ENCODE measurements at regions not wholly inside any gene's neighbourhood (a gene's known extent, or its start where the extent isn't known, plus 50 kb on each side); places are given as distances from the start of the nearest gene placed in this dataset.

DNA sequence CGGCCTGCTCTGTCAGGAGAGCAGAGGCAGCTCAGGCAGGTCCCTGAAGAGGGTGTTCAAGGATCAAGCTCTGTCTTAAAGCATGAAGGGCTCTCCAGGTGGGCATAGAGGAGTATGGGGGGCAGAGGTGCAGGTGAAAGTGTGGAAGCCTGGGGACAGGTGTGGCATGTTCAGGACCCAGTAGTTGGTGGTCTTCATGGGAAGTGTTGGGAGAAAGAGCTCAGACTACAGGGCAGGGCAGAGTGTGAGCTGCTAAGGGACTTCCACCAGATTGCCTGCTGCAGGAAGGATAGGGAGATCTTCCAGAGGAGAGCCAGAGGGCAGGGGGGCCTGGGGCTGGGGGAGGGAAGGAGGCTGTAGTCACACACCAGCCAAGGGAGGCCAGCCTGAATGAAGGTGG lies 156.5 kb upstream of the GDF10 start:
- H3K9me3 ChIP-seq (ENCODE audit: low read length) = no peaks in the 10 kb centered on the region
- no peaks in the 10 kb centered on the region for H3F3A ChIP-seq (ENCODE audit: low read length, unreplicated experiment)
- no TSS peak for BruUV-seq (replicated peaks)
- intact Hi-C loops (cut with micrococcal nuclease) = no loop called here
- H3K79me2 ChIP-seq (ENCODE audit: low read length) = peaks cover 13% of the 10 kb centered on the region
- no peak overlapping the region for H3K9ac ChIP-seq (ENCODE audit: low read length)
- H3K4me1 ChIP-seq (ENCODE audit: insufficient read depth, low read length) = peaks cover 7% of the 10 kb centered on the region
- DNase-seq (no peak), ATAC-seq (no peak)
- TF ChIP-seq EZH2phosphoT487 (IDR thresholded peaks at IDR 0.05; ENCODE audit: borderline replicate concordance, low read length) (no peak), EZH2 (IDR thresholded peaks at IDR 0.05; ENCODE audit: low read length, unreplicated experiment) (no peak)
- TF ChIP-seq, protein P1, sequence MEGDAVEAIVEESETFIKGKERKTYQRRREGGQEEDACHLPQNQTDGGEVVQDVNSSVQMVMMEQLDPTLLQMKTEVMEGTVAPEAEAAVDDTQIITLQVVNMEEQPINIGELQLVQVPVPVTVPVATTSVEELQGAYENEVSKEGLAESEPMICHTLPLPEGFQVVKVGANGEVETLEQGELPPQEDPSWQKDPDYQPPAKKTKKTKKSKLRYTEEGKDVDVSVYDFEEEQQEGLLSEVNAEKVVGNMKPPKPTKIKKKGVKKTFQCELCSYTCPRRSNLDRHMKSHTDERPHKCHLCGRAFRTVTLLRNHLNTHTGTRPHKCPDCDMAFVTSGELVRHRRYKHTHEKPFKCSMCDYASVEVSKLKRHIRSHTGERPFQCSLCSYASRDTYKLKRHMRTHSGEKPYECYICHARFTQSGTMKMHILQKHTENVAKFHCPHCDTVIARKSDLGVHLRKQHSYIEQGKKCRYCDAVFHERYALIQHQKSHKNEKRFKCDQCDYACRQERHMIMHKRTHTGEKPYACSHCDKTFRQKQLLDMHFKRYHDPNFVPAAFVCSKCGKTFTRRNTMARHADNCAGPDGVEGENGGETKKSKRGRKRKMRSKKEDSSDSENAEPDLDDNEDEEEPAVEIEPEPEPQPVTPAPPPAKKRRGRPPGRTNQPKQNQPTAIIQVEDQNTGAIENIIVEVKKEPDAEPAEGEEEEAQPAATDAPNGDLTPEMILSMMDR (conservative IDR thresholded peaks at IDR 0.05; ENCODE audit: low read depth, low read length) = no peak
- no peaks in the 10 kb centered on the region for H3K27me3 ChIP-seq (ENCODE audit: low read length)
- H3K4me3 ChIP-seq (ENCODE audit: low read length) = no peak overlapping the region
- no peaks in the 10 kb centered on the region for H3K9me2 ChIP-seq (replicated peaks; ENCODE audit: low read length)
- H4K20me1 ChIP-seq (ENCODE audit: low read length) = no peaks in the 10 kb centered on the region
- no peaks in the 10 kb centered on the region for H3K36me3 ChIP-seq (ENCODE audit: low read depth, low read length)
- ChIA-PET POLR2A (ENCODE audit: unreplicated experiment) (no interaction called here), CTCF (no interaction called here)
- H2AFZ ChIP-seq (ENCODE audit: low read length) = no peak overlapping the region
- H3K27ac ChIP-seq (ENCODE audit: low read length) = no peak overlapping the region
- H3K4me2 ChIP-seq (ENCODE audit: low read length) = no peak overlapping the region

GRCh38 chr10:47144525-47144924 lies 155.5 kb upstream of the GDF10 start:
- no TSS peak for BruUV-seq (replicated peaks)
- no peak for TF ChIP-seq EZH2 (IDR thresholded peaks at IDR 0.05; ENCODE audit: low read length, unreplicated experiment)
- no peak for TF ChIP-seq EZH2phosphoT487 (IDR thresholded peaks at IDR 0.05; ENCODE audit: borderline replicate concordance, low read length)
- TF ChIP-seq, protein P1 (conservative IDR thresholded peaks at IDR 0.05; ENCODE audit: low read depth, low read length) = no peak
- Histone ChIP-seq H3K27me3 (ENCODE audit: low read length) (no peaks in the 10 kb centered on the region), H3K4me1 (ENCODE audit: insufficient read depth, low read length) (peaks cover 7% of the 10 kb centered on the region), H3K4me2 (ENCODE audit: low read length) (no peak overlapping the region), H3K9me3 (ENCODE audit: low read length) (no peaks in the 10 kb centered on the region), H3K79me2 (ENCODE audit: low read length) (peaks cover 3% of the 10 kb centered on the region; the same call in 1 of the 2 replicates), H2AFZ (ENCODE audit: low read length) (no peak overlapping the region), H3K36me3 (ENCODE audit: low read depth, low read length) (no peaks in the 10 kb centered on the region), H3K27ac (ENCODE audit: low read length) (no peak overlapping the region), H3K9me2 (replicated peaks; ENCODE audit: low read length) (no peaks in the 10 kb centered on the region), H3K9ac (ENCODE audit: low read length) (no peak overlapping the region), H3K4me3 (ENCODE audit: low read length) (no peak overlapping the region), H3F3A (ENCODE audit: low read length, unreplicated experiment) (no peaks in the 10 kb centered on the region), H4K20me1 (ENCODE audit: low read length) (no peaks in the 10 kb centered on the region)
- intact Hi-C loops (cut with micrococcal nuclease) = no loop called here
- ATAC-seq (no peak), DNase-seq (no peak)
- ChIA-PET CTCF (no interaction called here), POLR2A (ENCODE audit: unreplicated experiment) (no interaction called here)

DNA sequence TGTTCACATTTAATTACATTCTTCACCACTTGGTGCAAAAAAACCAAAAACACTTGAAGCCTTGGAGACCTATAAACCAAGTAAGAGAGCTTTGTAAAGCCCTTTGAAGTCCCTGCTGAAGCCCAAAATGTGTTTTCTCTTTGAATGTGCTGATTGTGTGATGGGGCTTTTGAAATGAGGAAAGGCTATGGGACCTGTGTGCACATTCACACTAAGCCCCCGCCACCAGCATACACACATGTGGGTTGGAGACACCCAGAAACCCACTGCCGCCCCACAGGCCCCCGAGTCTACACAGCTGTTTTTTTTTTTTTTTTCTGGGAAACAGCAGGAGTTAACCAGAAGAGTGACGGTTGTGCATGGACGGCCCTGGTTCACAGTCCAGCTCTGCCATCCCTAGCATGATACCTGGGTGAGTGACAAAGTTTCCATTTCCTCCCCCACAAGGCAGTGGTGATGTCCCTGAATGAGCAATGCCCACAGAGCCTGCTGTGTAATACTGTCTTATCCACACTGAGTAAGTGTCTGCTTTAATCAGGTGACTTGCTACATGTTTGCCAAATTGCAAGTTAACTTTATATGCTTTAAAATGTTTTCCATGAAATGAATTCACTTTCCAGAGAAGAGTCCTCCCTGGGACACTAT lies 154.6 kb upstream of the GDF10 start:
- Histone ChIP-seq H3K27ac (ENCODE audit: low read length) (no peak overlapping the region), H3F3A (ENCODE audit: low read length, unreplicated experiment) (no peaks in the 10 kb centered on the region), H3K9me3 (ENCODE audit: low read length) (no peaks in the 10 kb centered on the region), H3K9me2 (replicated peaks; ENCODE audit: low read length) (no peaks in the 10 kb centered on the region), H3K27me3 (ENCODE audit: low read length) (no peaks in the 10 kb centered on the region), H3K79me2 (ENCODE audit: low read length) (peaks cover under 1% of the 10 kb centered on the region; the same call in 1 of the 2 replicates), H4K20me1 (ENCODE audit: low read length) (no peaks in the 10 kb centered on the region), H3K4me1 (ENCODE audit: insufficient read depth, low read length) (peaks cover 7% of the 10 kb centered on the region), H3K4me3 (ENCODE audit: low read length) (no peak overlapping the region), H3K9ac (ENCODE audit: low read length) (no peak overlapping the region), H2AFZ (ENCODE audit: low read length) (no peak overlapping the region), H3K4me2 (ENCODE audit: low read length) (no peak overlapping the region), H3K36me3 (ENCODE audit: low read depth, low read length) (no peaks in the 10 kb centered on the region)
- no TSS peak for BruUV-seq (replicated peaks)
- no peak for DNase-seq
- POLR2A ChIA-PET (ENCODE audit: unreplicated experiment) = no interaction called here
- TF ChIP-seq EZH2 (IDR thresholded peaks at IDR 0.05; ENCODE audit: low read length, unreplicated experiment) = no peak
- no peak for TF ChIP-seq EZH2phosphoT487 (IDR thresholded peaks at IDR 0.05; ENCODE audit: borderline replicate concordance, low read length)
- TF ChIP-seq, protein P1 (conservative IDR thresholded peaks at IDR 0.05; ENCODE audit: low read depth, low read length) = no peak
- intact Hi-C loops (cut with micrococcal nuclease) = no loop called here
- CTCF ChIA-PET = interaction anchor here (0.6 kb wide), 1 partner anchor 206 kb away, joined by 4 read pairs; no protein-coding TSS in a partner anchor
- no peak for ATAC-seq
